IMR-90 (cell line): ENCODE measurements at regions not wholly inside any gene's neighbourhood (a gene's known extent, or its start where the extent isn't known, plus 50 kb on each side); places are given as distances from the start of the nearest gene placed in this dataset.

Experiments
- ATAC-seq: fragments of 200-7000 bp; cut with Tn5 transposase; 2 replicates; pipeline ENCODE4 v1.9.1; 2020; ENCODE audit warnings: low read depth, mild to moderate bottlenecking, moderate library complexity
- BruUV-seq: library from RNA; stranded (reverse); fragments of 400-500 nt; replicated peaks from 2 replicates; lab custom pipeline; 2021; lab: Mats Ljungman, UMichigan
- CTCF ChIA-PET: fragments of 300-600 bp; formaldehyde crosslinking; extraction: SDS; loops from one replicate; lab custom pipeline; 2021; ENCODE audit warnings: antibody characterized with exemption; lab: Yijun Ruan, JAX
- POLR2A ChIA-PET: fragments of 300-600 bp; sonication (Branson Sonifier 250); formaldehyde crosslinking; loops from one replicate; lab custom pipeline; 2022; ENCODE audit warnings: antibody characterized with exemption; ENCODE audit not compliant: unreplicated experiment; lab: Charles Lee
- DNase-seq: peaks from one replicate; pipeline ENCODE4 v3.0.0; 2013
- H2AFZ ChIP-seq: replicated peaks from 2 replicates; pipeline ENCODE3; 2013; ENCODE audit warnings: low read length, mild to moderate bottlenecking; ENCODE audit not compliant: poor library complexity
- H2AK5ac ChIP-seq: 2 replicates; pipeline ENCODE4 v1.6.1; 2013; ENCODE audit warnings: low read depth, low read length, inconsistent platforms
- H2AK9ac ChIP-seq: replicated peaks from 2 replicates; pipeline ENCODE3; 2013; ENCODE audit warnings: mild to moderate bottlenecking, low read depth, low read length, moderate library complexity; ENCODE audit not compliant: poor library complexity
- H2BK120ac ChIP-seq: 2 replicates; pipeline ENCODE4 v1.6.1; 2013; ENCODE audit warnings: low read depth, low read length, inconsistent platforms
- H2BK15ac ChIP-seq: 3 replicates; pipeline ENCODE4 v1.6.1; 2013; ENCODE audit warnings: low read depth, low read length, inconsistent platforms
- H2BK20ac ChIP-seq: 2 replicates; pipeline ENCODE4 v1.6.1; 2013; ENCODE audit warnings: low read depth, mild to moderate bottlenecking, inconsistent platforms, low read length, moderate library complexity
- H2BK5ac ChIP-seq: 2 replicates; pipeline ENCODE4 v1.6.1; 2013; ENCODE audit warnings: mild to moderate bottlenecking, low read depth, low read length, inconsistent platforms; ENCODE audit not compliant: poor library complexity, severe bottlenecking
- H3K14ac ChIP-seq: replicated peaks from 2 replicates; pipeline ENCODE4 v1.6.1; 2013; ENCODE audit warnings: low read depth, low read length, inconsistent platforms
- H3K18ac ChIP-seq: 2 replicates; pipeline ENCODE4 v1.6.1; 2013; ENCODE audit warnings: low read depth, low read length, control low read depth
- H3K23ac ChIP-seq: 2 replicates; pipeline ENCODE4 v1.6.1; 2013; ENCODE audit warnings: low read depth, low read length, inconsistent platforms
- H3K27ac ChIP-seq: 2 replicates; pipeline ENCODE4 v1.5.1; 2013; ENCODE audit warnings: mild to moderate bottlenecking, control low read depth, low read length; ENCODE audit not compliant: insufficient read depth
- H3K27me3 ChIP-seq: 2 replicates; pipeline ENCODE4 v1.6.1; 2013; ENCODE audit warnings: low read length; ENCODE audit not compliant: control insufficient read depth, insufficient read depth
- H3K36me3 ChIP-seq: 2 replicates; pipeline ENCODE4 v1.6.1; 2013; ENCODE audit warnings: low read length, mixed read lengths; ENCODE audit not compliant: control insufficient read depth, insufficient read depth
- H3K4ac ChIP-seq: 2 replicates; pipeline ENCODE4 v1.6.1; 2013; ENCODE audit warnings: low read depth, low read length, inconsistent platforms
- H3K4me1 ChIP-seq: 2 replicates; pipeline ENCODE4 v1.6.1; 2013; ENCODE audit warnings: low read length, mixed read lengths; ENCODE audit not compliant: control insufficient read depth, insufficient read depth
- H3K4me2 ChIP-seq: 2 replicates; pipeline ENCODE4 v1.6.1; 2013; ENCODE audit warnings: low read depth, mild to moderate bottlenecking, control low read depth, low read length, moderate library complexity
- H3K4me3 ChIP-seq: 2 replicates; pipeline ENCODE4 v1.5.1; 2013; ENCODE audit warnings: low read depth, mild to moderate bottlenecking, control low read depth, low read length, moderate library complexity; ENCODE audit not compliant: insufficient read depth
- H3K56ac ChIP-seq: 2 replicates; pipeline ENCODE4 v1.6.1; 2013; ENCODE audit warnings: low read length, inconsistent platforms; ENCODE audit not compliant: insufficient read depth; ENCODE audit errors: extremely low read depth
- H3K79me1 ChIP-seq, 2 experiments: 2 replicates each; pipeline ENCODE4 v1.6.1; 2013; ENCODE audit warnings: low read length in 2 of 2, inconsistent platforms in 1 of 2, low read depth in 1 of 2
- H3K9ac ChIP-seq: 2 replicates; pipeline ENCODE4 v1.6.1; 2013; ENCODE audit warnings: low read depth, low read length, control low read depth
- H3K9me1 ChIP-seq: 2 replicates; pipeline ENCODE4 v1.6.1; 2013; ENCODE audit warnings: low read length, inconsistent platforms; ENCODE audit not compliant: insufficient read depth
- H3K9me3 ChIP-seq: 2 replicates; pipeline ENCODE4 v1.6.1; 2013; ENCODE audit warnings: low read length; ENCODE audit not compliant: control insufficient read depth, insufficient read depth
- H4K20me1 ChIP-seq: 2 replicates; pipeline ENCODE4 v1.6.1; 2013; ENCODE audit warnings: low read length, inconsistent platforms; ENCODE audit not compliant: insufficient read depth
- H4K5ac ChIP-seq: 2 replicates; pipeline ENCODE4 v1.6.1; 2013; ENCODE audit warnings: mild to moderate bottlenecking, low read depth, low read length, control low read depth
- H4K8ac ChIP-seq, 2 experiments: 2 replicates each; pipeline ENCODE4 v1.6.1; 2013; ENCODE audit warnings: low read depth in 2 of 2, low read length in 2 of 2, control low read depth in 1 of 2, inconsistent platforms in 1 of 2
- H4K91ac ChIP-seq: 2 replicates; pipeline ENCODE4 v1.6.1; 2013; ENCODE audit warnings: low read depth, low read length, inconsistent platforms; ENCODE audit not compliant: insufficient read depth
- BHLHE40 ChIP-seq: fragments of 150-350 bp; IDR thresholded peaks from 2 replicates; pipeline ENCODE4 v1.6.1; 2016; ENCODE audit warnings: mild to moderate bottlenecking, low read depth, low read length
- POLR2A ChIP-seq: IDR thresholded peaks from 2 replicates; pipeline ENCODE4 v1.6.1; 2012; ENCODE audit warnings: mild to moderate bottlenecking, low read depth, low read length
- RFX5 ChIP-seq: IDR thresholded peaks from 2 replicates; pipeline ENCODE4 v1.8.0; 2012; ENCODE audit warnings: low read depth, mild to moderate bottlenecking, low read length, moderate library complexity
- WGBS, 2 experiments: methylation state at CpG; one replicate each; pipeline versions ENCODE4 v1.1.5 to v1.1.7; 2013; ENCODE audit warnings: missing lambda C conversion rate in 2 of 2; ENCODE audit not compliant: insufficient read length in 1 of 2; ENCODE audit errors: extremely low coverage in 2 of 2; 5-methylcytosine and 5-hydroxymethylcytosine counted together
- dilution Hi-C: fragments of 300-500 bp; cut with HindIII; formaldehyde crosslinking; loops from one replicate; pipeline ENCODE4 v1.14.3; 2018; ENCODE audit warnings: low sequenced_read_pairs; ENCODE audit not compliant: unreplicated experiment
- in situ Hi-C: fragments of 300-500 bp; cut with MboI; formaldehyde crosslinking; loops from 3 replicates; pipeline ENCODE4 v1.14.3; 2019; ENCODE audit warnings: low sequenced_read_pairs, inconsistent platforms, mixed read lengths
- intact Hi-C: fragments of 100-400 bp; cut with micrococcal nuclease; formaldehyde crosslinking; loops from 2 replicates; pipeline ENCODE4 v1.10.0; 2022
- TF ChIP-seq, protein P1 (sequence below): fragments of 150-350 bp; IDR thresholded peaks from 2 replicates; pipeline ENCODE4 v1.6.1; 2017; ENCODE audit warnings: mild to moderate bottlenecking, antibody characterized with exemption, low read length, low read depth

DNA sequence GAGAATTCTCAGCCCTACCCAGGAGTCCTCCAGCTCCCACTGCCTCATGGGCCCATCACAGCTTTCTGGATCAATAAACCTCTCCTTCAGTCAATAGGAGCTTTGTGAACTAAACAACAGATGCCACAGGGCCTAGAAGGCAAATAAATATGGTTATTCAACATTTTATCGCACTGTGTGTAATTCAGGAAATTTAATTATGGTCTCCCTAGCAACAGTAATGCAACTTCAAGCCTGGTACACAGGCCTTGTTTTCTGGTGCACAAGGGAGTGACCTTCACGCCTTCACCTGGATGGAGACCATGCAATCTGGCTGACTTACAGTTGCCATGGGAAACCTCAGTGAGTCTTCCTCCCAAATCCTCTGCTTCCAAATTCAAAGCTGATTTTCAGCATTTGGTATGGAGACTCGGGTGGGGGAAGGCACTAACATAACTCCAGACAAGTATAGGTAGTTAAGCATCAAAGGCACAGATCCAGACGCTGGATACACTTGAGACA lies 441.0 kb upstream of the NPVF start:
- in situ Hi-C loops = no loop called here
- ChIA-PET CTCF (no interaction called here), POLR2A (no interaction called here)
- Histone ChIP-seq H4K20me1 (no peaks in the 10 kb centered on the region), H4K91ac (no peak overlapping the region), H3K14ac (no peak overlapping the region), H2BK5ac (no peak overlapping the region), H2AK9ac (no peak overlapping the region), H3K9me1 (no peaks in the 10 kb centered on the region), H3K27me3 (peaks cover 2% of the 10 kb centered on the region; the same call in 1 of the 2 replicates), H2BK20ac (no peak overlapping the region), H3K56ac (no peak overlapping the region), H3K79me1 (no peaks in the 10 kb centered on the region), H3K23ac (no peak overlapping the region), H3K9me3 (no peaks in the 10 kb centered on the region), H4K5ac (no peak overlapping the region), H3K9ac (no peak overlapping the region), H3K4me1 (no peaks in the 10 kb centered on the region; the same call in 1 of the 2 replicates), H2BK120ac (no peak overlapping the region), H4K8ac (no peak overlapping the region), H3K4me3 (no peak overlapping the region), H3K27ac (no peak overlapping the region), H2BK15ac (no peak overlapping the region), H3K18ac (no peak overlapping the region), H2AFZ (no peak overlapping the region), H2AK5ac (no peak overlapping the region), H3K4me2 (no peak overlapping the region), H3K4ac (no peak overlapping the region), H3K36me3 (no peaks in the 10 kb centered on the region)
- dilution Hi-C loops = no loop called here
- ATAC-seq (no peak), DNase-seq (no peak)
- BruUV-seq = no TSS peak
- WGBS, 2 experiments = 80% methylated on average over 1 of the region's 4 CpGs; no CpG with 5 or more reads in 1 of the 2 experiments
- intact Hi-C loops = no loop called here
- TF ChIP-seq POLR2A (no peak), BHLHE40 (no peak), RFX5 (no peak)
- TF ChIP-seq, protein P1, sequence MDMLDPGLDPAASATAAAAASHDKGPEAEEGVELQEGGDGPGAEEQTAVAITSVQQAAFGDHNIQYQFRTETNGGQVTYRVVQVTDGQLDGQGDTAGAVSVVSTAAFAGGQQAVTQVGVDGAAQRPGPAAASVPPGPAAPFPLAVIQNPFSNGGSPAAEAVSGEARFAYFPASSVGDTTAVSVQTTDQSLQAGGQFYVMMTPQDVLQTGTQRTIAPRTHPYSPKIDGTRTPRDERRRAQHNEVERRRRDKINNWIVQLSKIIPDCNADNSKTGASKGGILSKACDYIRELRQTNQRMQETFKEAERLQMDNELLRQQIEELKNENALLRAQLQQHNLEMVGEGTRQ = no peak
